H1 (cell line): ENCODE measurements at regions not wholly inside any gene's neighbourhood (a gene's known extent, or its start where the extent isn't known, plus 50 kb on each side); places are given as distances from the start of the nearest gene placed in this dataset.
A peak's percentile ranks its signal among the peaks of the same experiment; 100 is the strongest.

Experiments used
- CTCF ChIA-PET: fragments of 300-600 bp; sonication (Branson Sonifier 250); formaldehyde crosslinking; loops from one replicate; lab custom pipeline; 2021; ENCODE audit not compliant: partially characterized antibody; lab: Charles Lee
- POLR2A ChIA-PET: fragments of 300-600 bp; sonication (Branson Sonifier 250); formaldehyde crosslinking; loops from one replicate; lab custom pipeline; 2021; ENCODE audit warnings: inconsistent platforms; ENCODE audit not compliant: partially characterized antibody; lab: Charles Lee
- DNase-seq, 2 experiments: peaks; one replicate each; pipeline versions ENCODE4 v3.0.0 to v3.0.0-alpha.2; 2010 to 2022; ENCODE audit warnings: low spot score in 2 of 2, low read depth in 1 of 2, mixed read lengths in 1 of 2
- FAIRE-seq: peaks from 2 replicates; lab custom pipeline; 2011; peaks lifted over from hg19 to GRCh38; lab: Jason Lieb, UNC
- H2AFZ ChIP-seq: 2 replicates; pipeline ENCODE4 v1.8.1; 2012; ENCODE audit warnings: low read length, inconsistent platforms
- H2AK5ac ChIP-seq: 2 replicates; pipeline ENCODE4 v1.6.1; 2013; ENCODE audit warnings: low read depth, low read length
- H2BK120ac ChIP-seq: replicated peaks from 2 replicates; pipeline ENCODE3; 2013; ENCODE audit warnings: low read depth, low read length, inconsistent platforms
- H2BK12ac ChIP-seq: 2 replicates; pipeline ENCODE4 v1.6.1; 2013; ENCODE audit warnings: low read depth, low read length
- H2BK15ac ChIP-seq: 2 replicates; pipeline ENCODE4 v1.6.1; 2013; ENCODE audit warnings: low read length
- H2BK20ac ChIP-seq: 2 replicates; pipeline ENCODE4 v1.6.1; 2013; ENCODE audit warnings: low read length
- H2BK5ac ChIP-seq: 2 replicates; pipeline ENCODE4 v1.6.1; 2013; ENCODE audit warnings: low read depth, low read length
- H3K14ac ChIP-seq: 2 replicates; pipeline ENCODE4 v1.6.1; 2013; ENCODE audit warnings: inconsistent platforms; ENCODE audit not compliant: insufficient read length
- H3K18ac ChIP-seq: 2 replicates; pipeline ENCODE4 v1.6.1; 2013; ENCODE audit warnings: low read length; ENCODE audit errors: extremely low read depth
- H3K23ac ChIP-seq: 2 replicates; pipeline ENCODE4 v1.6.1; 2013; ENCODE audit warnings: inconsistent platforms; ENCODE audit not compliant: insufficient read length
- H3K23me2 ChIP-seq: 2 replicates; pipeline ENCODE4 v1.6.1; 2013; ENCODE audit warnings: low read depth, low read length
- H3K27ac ChIP-seq: 2 replicates; pipeline ENCODE4 v1.6.1; 2011; ENCODE audit warnings: low read depth, low read length, inconsistent platforms
- H3K27me3 ChIP-seq, 4 experiments: replicated peaks in 1 of 4; 1 replicate in 1 of 4; 2 replicates in 3 of 4; pipeline versions ENCODE4 v1.6.1 to v1.8.1; 2011 to 2013; ENCODE audit warnings: low read length in 3 of 4, mild to moderate bottlenecking in 3 of 4, inconsistent platforms in 2 of 4, mixed read lengths in 2 of 4, moderate library complexity in 1 of 4; ENCODE audit not compliant: control insufficient read depth in 3 of 4, insufficient read depth in 3 of 4; ENCODE audit errors: extremely low read depth in 1 of 4
- H3K36me3 ChIP-seq, 4 experiments: 2 replicates each; pipeline versions ENCODE4 v1.6.1 to v1.8.1; 2011 to 2013; ENCODE audit warnings: mild to moderate bottlenecking in 4 of 4, low read length in 3 of 4, moderate library complexity in 2 of 4, control low read depth in 1 of 4, inconsistent platforms in 1 of 4; ENCODE audit not compliant: insufficient read depth in 4 of 4, control insufficient read depth in 2 of 4
- H3K4ac ChIP-seq: replicated peaks from 2 replicates; pipeline ENCODE3; 2013; ENCODE audit warnings: low read length, low read depth, mixed read lengths, inconsistent platforms; ENCODE audit not compliant: insufficient read length
- H3K4me1 ChIP-seq, 4 experiments: replicated peaks in 1 of 4; 1 replicate in 1 of 4; 2 replicates in 3 of 4; pipeline versions ENCODE4 v1.6.1 to v1.8.1; 2011 to 2013; ENCODE audit warnings: low read length in 3 of 4, inconsistent platforms in 2 of 4, mixed read lengths in 1 of 4; ENCODE audit not compliant: insufficient read depth in 4 of 4, control insufficient read depth in 3 of 4
- H3K4me2 ChIP-seq, 2 experiments: 2 replicates each; pipeline versions ENCODE4 v1.6.1 to v1.8.1; 2011 to 2013; ENCODE audit warnings: low read depth in 2 of 2, low read length in 2 of 2, control low read depth in 1 of 2, inconsistent platforms in 1 of 2, mild to moderate bottlenecking in 1 of 2; ENCODE audit not compliant: insufficient read depth in 1 of 2
- H3K4me3 ChIP-seq, 4 experiments: fragments of 200-600, 300-600 bp in 1 of 4; sonication (generic), shearing (Covaris generic), sonication (Bioruptor Twin) in 1 of 4; 2 replicates each; pipeline versions ENCODE4 v1.5.1 to v1.8.1; 2011 to 2016; ENCODE audit warnings: low read length in 4 of 4, low read depth in 3 of 4, control low read depth in 2 of 4, inconsistent platforms in 2 of 4, mild to moderate bottlenecking in 2 of 4, mixed read lengths in 1 of 4, moderate library complexity in 1 of 4; ENCODE audit not compliant: insufficient read depth in 2 of 4; ENCODE audit errors: extremely low read depth in 1 of 4
- H3K56ac ChIP-seq: replicated peaks from 2 replicates; pipeline ENCODE3; 2013; ENCODE audit warnings: low read depth, mild to moderate bottlenecking, mixed read lengths, low read length, inconsistent platforms; ENCODE audit not compliant: insufficient read length
- H3K79me1 ChIP-seq: 2 replicates; pipeline ENCODE4 v1.6.1; 2013; ENCODE audit warnings: low read depth, low read length, control low read depth
- H3K79me2 ChIP-seq, 2 experiments: 2 replicates each; pipeline versions ENCODE4 v1.6.1 to v1.8.1; 2012 to 2013; ENCODE audit warnings: low read length in 2 of 2, mild to moderate bottlenecking in 2 of 2, inconsistent platforms in 1 of 2; ENCODE audit not compliant: insufficient read depth in 2 of 2, control insufficient read depth in 1 of 2
- H3K9ac ChIP-seq, 4 experiments: replicated peaks in 1 of 4; 1 replicate in 1 of 4; 2 replicates in 3 of 4; pipeline versions ENCODE4 v1.6.1 to v1.8.1; 2011 to 2013; ENCODE audit warnings: low read depth in 3 of 4, low read length in 3 of 4, control low read depth in 2 of 4, mild to moderate bottlenecking in 2 of 4, moderate library complexity in 2 of 4, inconsistent platforms in 1 of 4; ENCODE audit errors: extremely low read depth in 1 of 4
- H3K9me3 ChIP-seq, 2 experiments: 2 replicates each; pipeline versions ENCODE4 v1.6.1 to v1.8.1; 2012 to 2013; ENCODE audit warnings: mild to moderate bottlenecking in 2 of 2, moderate library complexity in 2 of 2, control low read depth in 1 of 2, inconsistent platforms in 1 of 2, low read depth in 1 of 2, low read length in 1 of 2, mixed read lengths in 1 of 2; ENCODE audit not compliant: insufficient read depth in 2 of 2
- H4K20me1 ChIP-seq, 2 experiments: replicated peaks in 1 of 2; 2 replicates each; pipeline versions ENCODE3 to v1.8.1; 2011 to 2013; ENCODE audit warnings: inconsistent platforms in 2 of 2, low read length in 2 of 2, mild to moderate bottlenecking in 1 of 2; ENCODE audit not compliant: insufficient read depth in 2 of 2, control insufficient read depth in 1 of 2
- H4K5ac ChIP-seq: 2 replicates; pipeline ENCODE4 v1.6.1; 2013; ENCODE audit warnings: low read length, low read depth, mixed read lengths, inconsistent platforms; ENCODE audit not compliant: insufficient read length
- H4K8ac ChIP-seq: 2 replicates; pipeline ENCODE4 v1.8.0; 2013; ENCODE audit warnings: mild to moderate bottlenecking, moderate library complexity, low read length, inconsistent platforms; ENCODE audit not compliant: insufficient read depth; ENCODE audit errors: extremely low read depth
- H4K91ac ChIP-seq: replicated peaks from 2 replicates; pipeline ENCODE3; 2013; ENCODE audit warnings: low read length, mixed read lengths, inconsistent platforms; ENCODE audit not compliant: insufficient read length
- POLR2AphosphoS5 ChIP-seq: IDR thresholded peaks from 2 replicates; pipeline ENCODE4 v1.6.1; 2011; ENCODE audit warnings: low read depth, low read length
- WGBS, 2 experiments: shearing (Covaris generic) in 1 of 2; methylation state at CpG; one replicate each; pipeline versions ENCODE4 v1.1.6 to v1.1.7; 2013 to 2015; ENCODE audit warnings: low lambda C conversion rate in 2 of 2, mixed read lengths in 2 of 2, inconsistent platforms in 1 of 2, low coverage in 1 of 2, missing lambda C conversion rate in 1 of 2; ENCODE audit not compliant: insufficient replicate concordance in 2 of 2, insufficient coverage in 1 of 2, insufficient read length in 1 of 2; ENCODE audit errors: extremely low coverage in 1 of 2, missing lambda C conversion rate in 1 of 2; 5-methylcytosine and 5-hydroxymethylcytosine counted together

DNA sequence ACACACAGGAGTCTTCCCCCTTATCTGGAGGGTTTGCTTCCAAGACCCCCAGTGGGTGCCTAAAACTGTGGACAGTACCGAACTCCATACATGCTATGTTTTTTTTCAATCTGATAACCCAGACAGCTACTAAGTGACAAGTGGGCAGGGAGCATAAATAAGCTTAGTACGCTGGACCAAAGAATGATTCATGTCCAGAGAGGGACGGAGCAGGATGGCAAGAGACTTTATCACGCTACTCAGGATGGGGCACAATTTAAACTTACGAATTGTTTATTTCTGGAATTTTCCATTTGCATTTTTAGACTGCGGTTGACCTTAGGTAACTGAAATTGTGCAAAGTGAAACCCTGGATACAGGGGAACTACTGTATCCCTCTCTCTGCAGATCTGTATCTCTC is 410.0 kb upstream of the MKI67 start:
- Histone ChIP-seq H3K9me3 (no peaks in the 10 kb centered on the region), H3K27ac (no peak overlapping the region), H3K4ac (no peak overlapping the region), H3K18ac (no peak overlapping the region), H2BK12ac (no peak overlapping the region), H2BK15ac (no peak overlapping the region), H4K20me1 (no peaks in the 10 kb centered on the region), H3K4me2 (no peak overlapping the region), H3K56ac (no peak overlapping the region), H3K4me3 (no peak overlapping the region), H3K9ac (no peak overlapping the region), H2AK5ac (no peak overlapping the region), H3K79me2 (no peaks in the 10 kb centered on the region), H3K27me3 (peaks cover 0 to 3% (median under 1%) of the 10 kb centered on the region in 4 experiments; a peak in 2 of 7 replicates), H3K23ac (no peak overlapping the region), H3K36me3 (no peaks in the 10 kb centered on the region), H3K14ac (no peak overlapping the region), H4K5ac (no peak overlapping the region), H3K23me2 (peaks cover 6% of the 10 kb centered on the region; the same call in 1 of the 2 replicates), H3K4me1 (peaks cover 0 to 18% (median 16%) of the 10 kb centered on the region in 4 experiments; a peak in 6 of 7 replicates), H4K91ac (no peak overlapping the region), H2BK120ac (no peak overlapping the region)
- no peak for DNase-seq
- 93% methylated on average over 6 of the region's 6 CpGs; no CpG with 5 or more reads in 1 of the 2 experiments for WGBS, 2 experiments
- POLR2A ChIA-PET = no interaction called here
- FAIRE-seq = no peak
- CTCF ChIA-PET = interaction anchor here (0.9 kb wide), 1 partner anchor 160 kb away, joined by 3 read pairs; no protein-coding TSS in a partner anchor
- no peak for TF ChIP-seq POLR2AphosphoS5
- TF ChIP-seq, all 59 proteins: peak for 0
- no peak overlapping the region for H4K8ac ChIP-seq
- H2BK20ac ChIP-seq = peak overlapping the region; percentile 51; the same call in 1 of the 2 replicates
- H3K79me1 ChIP-seq = no peaks in the 10 kb centered on the region
- H2BK5ac ChIP-seq = 0 out of 2 replicates have a peak overlapping the region, but pooled peaks have one; percentile 17
- no peak overlapping the region for H2AFZ ChIP-seq
